GM19025 (cell line): ENCODE measurements at regions not wholly inside any gene's neighbourhood (a gene's known extent, or its start where the extent isn't known, plus 50 kb on each side); places are given as distances from the start of the nearest gene placed in this dataset.

Experiments
- ATAC-seq: cut with Tn5 transposase; IDR thresholded peaks from one replicate; pipeline ENCODE4 v1.9.1; 2021; ENCODE audit warnings: mild to moderate bottlenecking, low read depth, moderate library complexity; ENCODE audit not compliant: unreplicated experiment

DNA sequence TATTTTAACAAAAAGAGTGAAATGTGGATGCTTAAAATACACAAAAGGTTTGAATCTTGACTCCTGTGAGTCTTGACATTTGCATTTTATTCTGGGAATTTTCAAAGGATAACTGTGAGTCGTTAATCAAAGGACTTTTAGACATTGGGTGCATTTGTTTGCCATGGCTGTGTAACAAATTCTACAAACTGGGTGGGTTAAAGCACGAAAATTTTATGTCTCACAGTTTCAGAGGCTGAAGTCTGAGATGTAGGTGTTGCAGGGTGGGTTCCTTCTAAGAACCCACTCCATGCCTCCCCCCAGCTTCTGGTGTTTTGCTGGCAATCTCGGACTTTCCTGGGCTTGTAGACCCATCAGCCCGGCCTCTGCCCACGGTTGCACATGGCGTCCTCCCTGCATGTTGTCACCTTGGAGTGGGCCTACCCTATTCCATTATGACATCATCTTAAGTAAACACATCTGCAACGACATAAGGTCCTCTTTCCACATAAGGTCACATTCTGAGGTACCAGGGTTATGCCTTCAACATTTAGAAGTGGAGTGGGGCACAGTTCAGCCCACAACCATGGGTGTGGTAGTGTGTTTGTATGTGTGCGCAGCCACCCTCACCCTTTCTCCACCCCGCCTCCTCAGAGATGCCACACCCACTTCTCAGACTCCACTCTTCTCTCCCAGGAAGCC, 113.1 kb downstream of the FOXA2 start:
- ATAC-seq: no peak

DNA sequence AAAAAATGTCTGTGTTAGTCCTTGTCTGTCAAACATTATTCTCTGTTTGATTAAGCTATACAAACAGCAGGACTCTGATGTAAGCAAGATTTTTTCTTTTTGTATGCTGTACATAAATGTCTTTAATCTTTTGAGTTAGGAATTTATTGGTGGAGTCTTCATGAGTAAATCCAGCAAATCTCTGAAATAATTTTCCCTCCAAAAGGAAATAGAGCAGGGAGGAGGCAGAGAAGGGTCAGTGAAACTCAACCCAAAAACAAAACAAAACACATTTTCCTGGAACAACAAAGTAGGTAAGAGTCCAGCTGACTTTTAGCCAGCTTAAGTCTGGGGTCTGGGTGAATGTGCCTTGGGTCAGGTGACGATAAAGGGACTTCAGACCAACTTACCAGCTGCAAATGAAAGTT, 113.7 kb downstream of the FOXA2 start:
- ATAC-seq: no peak

DNA sequence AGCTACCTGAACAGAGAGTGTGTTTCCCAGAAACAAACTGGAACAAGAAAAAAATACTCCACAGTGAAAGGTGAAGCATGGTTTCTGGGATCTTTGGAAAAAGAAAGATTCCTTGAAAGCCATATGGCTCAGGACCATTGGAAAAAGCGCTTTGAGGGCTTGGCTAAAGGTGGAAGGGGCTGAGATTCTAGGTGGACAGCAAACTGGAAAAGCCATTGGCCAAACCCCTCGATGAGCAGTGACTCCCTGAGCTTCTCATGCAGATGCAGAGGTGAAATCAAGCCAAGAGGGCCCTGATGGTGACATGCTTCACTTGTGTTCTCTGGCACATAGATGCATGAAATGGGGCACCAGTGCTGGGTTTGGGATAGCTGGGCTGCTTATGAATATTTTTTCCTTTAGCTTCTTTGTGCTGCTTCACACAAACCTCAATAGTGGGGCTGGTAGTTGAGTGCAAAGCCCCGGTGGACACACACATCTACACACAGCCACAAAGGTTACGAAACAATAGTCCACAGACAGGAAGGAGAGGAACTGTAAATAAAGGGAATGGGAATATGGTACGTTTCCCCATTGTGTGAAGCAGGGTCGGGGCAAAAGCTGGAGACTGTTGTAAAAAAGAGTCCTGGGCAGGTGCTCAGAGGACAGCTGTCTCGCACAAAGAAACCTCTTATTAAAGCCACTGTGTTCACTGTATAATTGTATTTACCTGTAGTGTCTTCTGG, 117.8 kb downstream of the FOXA2 start:
- ATAC-seq: no peak

DNA sequence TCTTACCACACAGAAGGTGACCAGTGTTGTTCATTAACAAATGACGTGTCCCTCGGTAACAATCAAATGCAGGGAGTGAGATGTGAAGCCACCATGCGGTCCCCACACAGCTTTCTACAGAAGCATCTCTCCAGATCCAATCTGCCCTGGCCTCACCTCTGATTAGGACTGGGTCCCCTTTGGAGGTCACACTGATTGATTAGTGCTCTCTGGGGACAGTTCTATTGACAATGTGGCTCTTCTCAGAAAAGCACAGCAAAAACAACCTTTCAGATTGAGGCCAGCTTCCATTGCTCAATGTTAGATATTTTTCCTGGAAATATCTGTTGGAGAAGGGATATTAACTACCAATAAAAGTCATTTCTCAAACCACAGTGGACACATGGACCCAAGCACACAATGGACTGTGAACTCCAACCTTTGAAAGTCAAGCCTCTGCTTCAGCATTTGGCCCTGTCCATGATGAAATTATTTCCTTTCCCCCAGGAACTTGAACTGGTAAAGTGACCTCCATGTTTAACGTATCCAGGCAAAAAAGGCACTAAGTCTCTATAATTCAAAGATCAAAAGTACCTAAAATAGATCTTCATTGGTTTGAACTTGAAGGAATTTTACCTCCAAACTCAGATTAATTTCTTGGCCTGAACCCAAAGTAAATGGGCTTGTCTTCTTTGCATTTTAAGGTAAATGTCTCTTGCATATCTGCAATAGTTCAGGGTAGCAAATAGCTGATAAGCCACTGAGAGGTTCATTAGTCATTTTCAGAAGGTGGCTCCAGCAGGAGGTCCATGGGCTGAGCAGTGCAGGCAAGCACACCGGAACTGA, 118.5 kb downstream of the FOXA2 start:
- ATAC-seq: no peak

DNA sequence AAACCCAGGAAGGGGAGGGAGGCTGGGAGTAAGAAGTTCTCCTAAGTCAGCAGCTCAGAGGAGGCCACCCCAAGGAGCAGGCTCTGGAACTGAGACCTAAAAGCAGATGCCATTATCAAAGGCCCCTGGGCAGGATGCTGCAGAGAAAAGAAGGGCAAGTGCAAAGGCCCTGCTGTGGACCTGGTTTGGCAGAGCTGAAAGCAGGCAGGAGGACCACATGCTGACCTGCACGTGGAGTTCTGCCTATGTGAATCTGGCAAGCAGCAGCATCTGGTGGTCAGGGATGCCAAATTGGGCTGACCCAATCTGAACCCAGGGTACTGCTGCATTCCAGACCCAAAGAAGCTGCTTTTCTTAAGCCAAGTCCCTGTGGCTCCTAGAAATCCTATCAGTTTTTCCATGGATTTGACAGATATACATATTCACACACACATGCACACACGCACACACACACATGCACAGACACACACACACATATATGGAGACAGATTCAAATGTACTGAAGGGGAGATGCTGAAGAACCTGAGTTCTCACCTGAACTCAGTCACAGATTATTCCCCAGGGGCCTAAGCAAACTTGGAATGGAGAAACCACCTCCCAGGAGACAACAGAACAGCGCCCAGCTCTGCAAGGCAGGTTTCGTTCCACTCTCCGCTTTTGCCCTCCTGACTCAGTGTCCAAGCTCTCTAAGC, 119.9 kb downstream of the FOXA2 start:
- no peak for ATAC-seq

DNA sequence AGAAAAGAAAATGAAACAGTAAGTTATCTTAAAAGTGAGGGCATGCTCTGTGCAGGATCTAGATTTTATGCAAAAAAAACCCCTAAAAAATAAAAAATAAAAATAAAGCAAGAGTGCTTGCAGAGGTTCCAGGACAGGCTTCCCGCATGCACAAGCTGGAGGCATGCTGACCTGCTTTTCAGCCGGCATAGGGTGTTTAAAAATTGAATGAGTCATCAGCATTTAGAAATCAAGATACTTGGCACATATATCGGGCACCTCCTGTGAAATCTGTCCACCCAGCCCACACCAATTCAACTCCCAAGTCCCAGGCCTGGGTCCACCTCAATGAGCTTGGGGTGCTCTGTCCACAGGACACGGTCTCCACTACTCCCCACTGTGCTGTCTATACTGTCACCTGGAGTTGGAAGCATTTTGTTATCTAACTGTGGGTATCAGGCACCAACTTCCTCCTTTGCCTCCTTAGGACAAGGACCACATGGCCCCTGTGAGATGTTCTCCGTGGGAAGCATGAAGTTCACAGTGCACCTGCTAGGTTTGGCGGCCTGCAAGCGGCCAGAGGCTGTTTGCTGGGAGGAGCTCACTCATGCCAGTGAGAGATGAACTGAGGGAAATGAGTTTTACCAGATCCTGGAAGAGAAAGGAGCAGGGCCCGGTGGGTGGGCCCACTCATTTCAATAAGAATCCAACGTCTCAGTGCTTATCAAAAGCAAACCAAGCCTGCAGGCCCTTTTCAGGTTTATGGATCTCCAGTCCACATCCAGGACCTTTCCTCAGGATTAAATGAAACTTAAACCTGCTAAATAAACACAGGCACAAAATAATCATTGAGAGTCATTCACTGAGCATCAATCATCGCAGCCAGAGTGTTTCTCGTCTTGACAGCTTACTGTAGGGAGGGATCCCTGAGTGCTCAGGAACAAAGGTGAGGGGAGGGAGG, 121.1 kb downstream of the FOXA2 start:
- no peak for ATAC-seq

DNA sequence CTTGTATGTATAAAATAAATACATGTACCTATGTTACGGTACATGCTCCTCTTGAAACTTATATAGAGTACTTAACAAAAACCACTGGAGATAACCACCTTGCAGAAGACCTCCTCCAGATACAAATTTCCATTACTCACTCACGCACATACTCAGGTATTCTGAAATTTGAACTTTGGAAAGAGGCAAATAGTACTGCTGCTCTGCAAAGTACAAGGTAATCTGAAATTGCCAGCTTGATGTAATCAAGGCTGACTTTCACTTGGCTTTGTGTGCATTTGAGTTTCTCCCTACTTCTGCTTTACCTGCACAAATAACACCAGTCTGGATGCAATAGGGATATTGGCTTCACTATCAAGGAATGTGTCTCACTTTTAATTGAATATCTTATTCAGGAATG, 123.6 kb downstream of the FOXA2 start:
- ATAC-seq: no peak

DNA sequence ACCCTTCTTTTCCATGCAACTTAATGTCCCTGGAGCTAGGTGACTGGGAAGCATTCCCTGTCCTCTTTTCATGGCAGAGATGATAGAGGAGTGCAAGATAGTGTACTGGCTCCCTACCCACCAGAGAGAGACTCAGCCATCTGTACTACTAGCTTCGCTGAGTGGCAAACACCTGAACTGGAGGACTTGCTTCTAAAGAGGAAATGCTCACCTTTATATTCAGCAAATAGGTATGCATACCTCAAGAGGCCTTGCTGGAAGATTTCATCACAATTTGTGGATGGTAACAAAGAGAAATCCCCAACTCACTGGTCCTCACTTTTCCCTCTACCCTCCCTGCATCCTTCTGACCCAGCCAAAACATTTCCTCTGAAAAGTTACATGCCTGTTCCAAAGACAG, 124.1 kb downstream of the FOXA2 start:
- no peak for ATAC-seq

DNA sequence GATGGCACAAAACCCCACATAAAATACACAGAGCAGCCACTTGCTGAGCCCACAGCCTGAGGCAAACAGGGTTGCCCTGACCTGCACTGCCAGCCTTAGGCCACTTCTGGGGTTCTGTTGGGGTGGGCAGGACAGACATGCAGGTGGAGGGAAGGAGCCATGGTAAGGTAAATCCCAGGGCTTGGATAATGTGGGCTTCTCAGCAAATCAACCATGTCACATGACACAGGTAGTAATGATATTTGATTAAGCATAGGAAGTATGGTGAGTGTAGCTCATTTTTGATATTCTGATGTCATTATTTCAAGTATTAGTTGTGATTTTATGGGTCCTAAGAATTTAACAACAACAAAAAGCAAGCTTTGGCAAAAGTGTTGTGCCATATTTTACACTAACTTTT, 124.6 kb downstream of the FOXA2 start:
- no peak for ATAC-seq

DNA sequence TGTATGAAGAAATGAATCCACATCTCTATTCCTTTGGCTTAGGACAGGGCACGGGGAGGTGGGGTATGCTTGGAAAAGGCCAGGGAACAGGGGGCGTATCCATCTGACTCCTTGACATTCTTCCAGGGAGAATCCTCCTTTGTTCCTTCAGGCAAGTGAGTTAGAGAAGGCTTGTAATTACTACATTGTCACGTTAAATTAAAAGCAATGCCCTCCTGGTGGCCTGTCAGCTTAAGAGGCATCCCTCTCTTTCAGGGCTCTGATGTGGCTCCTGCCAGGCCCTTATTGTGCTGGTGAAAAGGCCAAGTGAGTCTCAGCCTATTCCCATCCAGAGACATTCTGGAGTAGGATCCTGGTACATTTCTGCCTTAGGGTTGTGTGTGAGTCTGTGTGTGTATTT, 128.3 kb downstream of the FOXA2 start:
- no peak for ATAC-seq

DNA sequence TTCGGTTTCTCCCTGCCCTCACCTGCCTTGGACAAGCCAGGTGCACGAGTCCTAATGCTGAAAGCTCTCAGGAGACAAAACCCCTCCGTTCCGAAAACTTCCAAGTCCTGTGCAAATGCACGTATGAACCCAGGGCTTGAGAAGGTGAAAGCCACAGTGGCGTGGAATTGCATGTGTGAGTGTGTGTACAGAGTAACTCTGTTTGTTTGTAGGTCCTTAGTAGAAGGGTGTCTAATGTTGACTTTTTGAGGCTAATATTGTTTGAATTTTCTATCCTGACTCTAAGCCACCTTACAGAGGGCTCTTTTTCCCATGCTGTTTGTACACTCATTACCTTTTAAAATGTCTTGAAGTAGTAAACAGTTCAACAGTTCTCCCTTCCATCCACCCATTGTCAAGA, 129.1 kb downstream of the FOXA2 start:
- no peak for ATAC-seq

DNA sequence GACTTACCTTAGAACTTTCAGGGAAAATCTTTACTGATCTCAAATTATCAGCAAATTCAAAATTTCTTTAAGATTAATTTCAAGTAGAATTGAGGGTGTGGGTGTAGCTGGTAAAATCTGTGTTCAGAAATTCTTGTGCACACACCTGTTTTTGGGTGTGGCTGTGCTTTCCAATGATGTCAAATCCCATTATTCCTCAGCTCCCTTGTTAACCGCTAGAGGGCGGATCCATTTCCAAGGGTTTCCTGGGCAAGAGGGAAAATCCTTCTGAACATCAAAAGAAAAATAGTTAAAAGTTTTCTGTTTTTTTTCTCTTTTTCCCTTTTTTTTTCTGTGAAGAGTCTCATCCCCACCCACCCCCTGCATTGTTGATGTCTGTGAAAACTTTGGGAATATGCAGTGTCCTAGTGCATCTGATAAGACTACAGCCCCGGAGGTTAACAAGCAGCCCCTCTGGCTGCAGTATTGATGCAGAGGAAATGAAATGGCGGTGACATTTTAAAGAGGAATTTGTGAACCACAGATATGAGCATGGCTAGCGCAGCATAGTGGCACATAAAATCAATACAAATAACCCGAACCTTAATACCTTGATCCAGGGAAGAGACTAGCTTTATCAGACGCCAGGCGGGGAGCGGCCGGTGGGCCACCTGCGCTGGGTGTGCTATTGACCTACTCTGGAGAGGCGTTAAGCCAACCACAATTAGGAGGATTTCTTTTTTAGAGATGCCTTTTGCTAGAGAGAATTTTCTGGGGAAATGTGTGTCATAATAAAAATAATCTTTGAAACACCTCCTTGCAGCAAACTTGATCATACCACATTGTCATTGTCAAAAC, 130.9 kb downstream of the FOXA2 start:
- ATAC-seq: no peak

DNA sequence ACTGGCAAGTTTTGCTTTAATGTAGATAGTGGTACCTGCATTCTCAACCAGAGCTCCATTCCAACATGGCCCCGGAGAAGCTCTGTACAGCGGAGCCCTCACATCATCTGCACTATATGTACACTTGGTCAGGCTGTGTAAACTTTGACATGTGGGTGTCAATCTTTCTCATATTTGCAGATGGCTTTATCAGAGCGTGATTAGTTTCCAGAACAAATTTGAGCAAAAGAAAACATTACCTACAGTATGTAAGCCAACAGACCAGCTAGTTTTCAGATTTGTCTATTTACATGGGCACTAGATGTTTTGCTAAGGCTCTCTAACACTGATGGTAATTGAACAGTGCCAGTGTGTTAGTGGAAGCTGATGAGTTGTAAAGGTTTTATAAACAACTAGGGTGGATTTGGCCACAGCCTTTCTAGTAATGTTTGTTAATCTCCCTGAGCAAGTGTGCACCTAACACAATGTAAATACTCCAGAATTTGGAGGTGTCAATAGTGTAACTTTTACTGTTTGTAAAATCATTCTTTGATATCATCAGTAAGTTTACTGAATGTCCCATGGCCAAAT, 131.8 kb downstream of the FOXA2 start:
- no peak for ATAC-seq

DNA sequence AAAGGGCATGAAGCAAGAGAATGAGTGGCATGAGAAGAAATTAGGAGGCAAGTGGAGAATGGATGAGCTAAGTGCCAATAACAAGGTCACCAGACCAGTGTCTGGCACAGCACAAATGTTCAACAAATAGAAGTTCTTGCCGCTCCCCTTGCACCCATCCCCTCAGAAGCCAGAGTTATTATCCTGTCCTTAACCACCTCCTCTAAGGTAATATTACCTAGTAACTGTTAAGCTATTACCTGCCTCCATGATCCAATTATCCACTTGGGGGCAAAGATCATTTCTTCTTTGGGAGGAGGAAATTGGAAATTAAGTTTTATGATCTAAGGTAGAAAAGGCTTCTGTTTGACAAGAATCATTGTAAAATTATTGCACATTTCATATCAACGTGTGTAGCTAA, 133.8 kb downstream of the FOXA2 start:
- no peak for ATAC-seq

DNA sequence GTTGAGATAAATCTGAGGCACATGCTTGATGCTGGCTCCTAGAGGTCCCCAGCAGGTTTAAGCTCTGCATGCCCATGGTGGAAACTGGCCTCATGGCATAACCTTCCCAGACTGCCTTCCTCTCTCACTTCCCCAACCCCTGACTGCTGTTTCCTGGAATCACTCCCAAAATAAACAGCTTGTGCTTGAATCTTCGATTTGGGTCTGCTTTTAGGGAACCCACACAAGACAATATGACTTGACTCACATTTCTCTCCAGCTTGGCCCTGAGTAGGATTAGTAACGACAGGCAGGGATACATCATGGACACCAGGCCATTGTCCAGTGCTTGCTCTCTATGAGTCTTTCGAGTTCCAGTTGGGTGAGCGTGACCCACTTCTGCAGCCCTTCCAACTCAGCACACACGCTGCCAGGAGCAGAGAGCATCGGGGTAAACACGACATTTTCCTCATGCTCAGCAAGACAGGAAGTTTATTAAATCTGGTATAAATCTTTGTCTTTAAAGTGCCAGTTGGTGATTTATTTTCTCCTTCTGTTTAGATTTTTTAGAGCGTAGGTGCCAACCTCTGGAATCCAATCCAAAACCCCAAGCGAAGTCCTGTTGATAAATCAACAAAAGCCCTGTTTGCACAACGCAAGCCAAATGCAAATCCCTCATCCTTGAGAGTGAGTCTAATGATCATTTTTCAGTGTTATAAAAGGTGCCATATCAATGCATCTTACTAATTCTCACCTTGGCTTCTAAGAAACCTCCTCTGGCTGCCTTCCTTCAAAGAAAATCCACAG, 135.0 kb downstream of the FOXA2 start:
- ATAC-seq: no peak

DNA sequence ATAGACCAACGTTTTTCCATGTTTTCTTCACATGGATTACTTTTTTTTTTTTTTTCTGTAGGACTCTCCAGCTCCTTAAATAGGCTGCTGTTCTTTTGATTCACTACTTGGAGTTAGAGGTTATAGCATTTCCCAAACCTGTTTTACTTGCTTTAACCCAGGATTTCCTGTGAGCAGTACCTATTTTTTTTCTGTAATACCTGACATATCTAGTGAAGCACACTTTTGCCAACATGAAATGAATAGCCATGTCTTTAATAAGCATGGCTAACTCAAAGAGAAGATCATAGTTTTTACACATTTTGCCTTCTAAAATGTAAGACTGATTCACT, 137.0 kb downstream of the FOXA2 start:
- no peak for ATAC-seq

DNA sequence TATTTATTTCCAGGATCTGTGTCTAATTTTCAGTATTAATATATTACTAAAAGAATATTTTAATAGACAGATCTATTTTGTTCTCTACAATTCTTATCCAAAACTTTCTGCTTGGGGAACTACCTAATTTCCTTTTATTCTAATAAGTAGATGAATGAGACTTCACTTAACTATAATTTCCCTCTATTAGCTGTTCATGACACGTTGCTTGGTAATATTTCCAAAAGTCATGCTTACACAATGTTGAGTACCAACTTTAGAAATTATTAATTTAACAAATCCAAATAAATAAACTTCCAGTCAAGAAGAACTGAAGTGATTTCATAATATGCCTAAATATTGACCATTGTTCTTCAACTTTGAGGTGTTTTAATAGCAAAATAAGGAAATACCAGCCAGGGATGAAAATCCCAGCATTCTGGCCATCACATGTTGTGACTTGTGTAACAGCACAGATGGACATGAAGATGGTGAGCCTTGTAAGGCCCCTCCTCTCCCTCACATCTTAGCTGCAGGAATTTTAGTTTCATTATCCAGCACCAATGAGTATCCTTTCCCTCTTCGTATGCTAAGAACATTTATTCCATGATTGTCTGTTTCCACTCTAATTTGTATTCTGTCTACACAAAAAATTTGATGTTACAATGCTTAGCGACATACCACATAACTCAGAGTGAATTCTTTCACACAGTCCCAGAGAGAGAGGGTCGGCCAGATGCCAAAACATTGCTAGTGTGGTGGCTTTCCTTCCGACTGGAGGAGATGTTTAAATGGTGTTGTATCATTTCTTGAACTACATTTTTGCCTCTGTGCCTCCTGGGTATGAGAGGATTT, 137.5 kb downstream of the FOXA2 start:
- ATAC-seq: no peak
